GM18867 (cell line): ENCODE measurements at regions not wholly inside any gene's neighbourhood (a gene's known extent, or its start where the extent isn't known, plus 50 kb on each side); places are given as distances from the start of the nearest gene placed in this dataset.
"Not testable (repeated sequence)": the region's sequence is repeated elsewhere in the genome, so short reads cannot be mapped to it uniquely, and the experiment has no call there.

Experiments used
- ATAC-seq: cut with Tn5 transposase; IDR thresholded peaks from one replicate; pipeline ENCODE4 v1.9.1; 2021; ENCODE audit warnings: mild to moderate bottlenecking, moderate library complexity; ENCODE audit not compliant: unreplicated experiment

- no peak for ATAC-seq
These were observed 483.2 kb downstream of the ADRA2A start for GRCh38 chr10:111560027-111560426.

- ATAC-seq: no peak
These were observed 484.3 kb downstream of the ADRA2A start for GRCh38 chr10:111561124-111561523.

GRCh38 chr10:111565542-111565941, 488.7 kb downstream of the ADRA2A start:
- no peak for ATAC-seq

- no peak for ATAC-seq
These were observed 501.2 kb downstream of the ADRA2A start for GRCh38 chr10:111578076-111578475.

GRCh38 chr10:111579473-111579872, 502.6 kb downstream of the ADRA2A start:
- no peak for ATAC-seq

- no peak for ATAC-seq
These were observed 513.9 kb downstream of the ADRA2A start for GRCh38 chr10:111590703-111591102.

GRCh38 chr10:111593578-111593977, 516.7 kb downstream of the ADRA2A start:
- no peak for ATAC-seq

GRCh38 chr10:111595173-111595572, 518.3 kb downstream of the ADRA2A start:
- no peak for ATAC-seq

- ATAC-seq: peak; percentile 98
These were observed 521.7 kb downstream of the ADRA2A start for GRCh38 chr10:111598433-111599059.

- no peak for ATAC-seq
These were observed 523.1 kb downstream of the ADRA2A start for GRCh38 chr10:111599943-111600342.

GRCh38 chr10:111600772-111601171, 523.9 kb downstream of the ADRA2A start:
- no peak for ATAC-seq

- ATAC-seq: no peak
These were observed 535.4 kb downstream of the ADRA2A start for GRCh38 chr10:111612273-111612672.

- no peak for ATAC-seq
These were observed 549.4 kb downstream of the GPAM start for GRCh38 chr10:111634191-111634590.

GRCh38 chr10:111646021-111646420, 537.5 kb downstream of the GPAM start:
- no peak for ATAC-seq

GRCh38 chr10:111648046-111648445, 535.5 kb downstream of the GPAM start:
- ATAC-seq: no peak

- not testable (repeated sequence) for ATAC-seq
These were observed 534.5 kb downstream of the GPAM start for GRCh38 chr10:111649080-111649479.

GRCh38 chr10:111650088-111650487, 533.5 kb downstream of the GPAM start:
- no peak for ATAC-seq

GRCh38 chr10:111656066-111656465, 527.5 kb downstream of the GPAM start:
- ATAC-seq: no peak

- ATAC-seq: no peak
These were observed 505.8 kb downstream of the GPAM start for GRCh38 chr10:111677759-111678158.

- no peak for ATAC-seq
These were observed 496.8 kb downstream of the GPAM start for GRCh38 chr10:111686796-111687195.

- ATAC-seq: no peak
These were observed 484.9 kb downstream of the GPAM start for GRCh38 chr10:111698711-111699110.

- ATAC-seq: no peak
These were observed 479.6 kb downstream of the GPAM start for GRCh38 chr10:111703986-111704385.

GRCh38 chr10:111705021-111705420, 478.5 kb downstream of the GPAM start:
- no peak for ATAC-seq
